GM18909 (cell line): ENCODE measurements at regions not wholly inside any gene's neighbourhood (a gene's known extent, or its start where the extent isn't known, plus 50 kb on each side); places are given as distances from the start of the nearest gene placed in this dataset.

ENCODE experiments used
- ATAC-seq: cut with Tn5 transposase; IDR thresholded peaks from one replicate; pipeline ENCODE4 v1.9.1; 2021; ENCODE audit warnings: mild to moderate bottlenecking; ENCODE audit not compliant: unreplicated experiment, poor library complexity

DNA sequence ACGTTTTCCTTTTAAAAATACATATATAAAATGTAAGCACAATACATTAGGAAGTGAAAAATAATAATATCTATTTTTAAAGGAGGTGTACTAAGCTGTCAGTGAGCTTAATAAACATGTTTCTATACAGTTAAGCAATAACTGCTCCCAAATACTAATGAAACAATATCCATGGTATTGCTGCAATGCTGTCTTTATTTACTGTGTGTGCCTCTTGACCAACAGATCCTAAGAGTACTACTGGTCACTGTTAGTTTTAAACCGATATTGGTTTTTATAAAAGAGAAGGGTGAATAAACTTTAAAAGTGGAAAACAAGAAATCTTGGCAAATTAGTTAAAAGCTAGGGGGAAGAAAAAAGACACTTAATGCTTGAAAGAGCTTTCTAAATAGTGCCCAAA is 1029.0 kb downstream of the FSTL5 start:
- ATAC-seq: no peak

DNA sequence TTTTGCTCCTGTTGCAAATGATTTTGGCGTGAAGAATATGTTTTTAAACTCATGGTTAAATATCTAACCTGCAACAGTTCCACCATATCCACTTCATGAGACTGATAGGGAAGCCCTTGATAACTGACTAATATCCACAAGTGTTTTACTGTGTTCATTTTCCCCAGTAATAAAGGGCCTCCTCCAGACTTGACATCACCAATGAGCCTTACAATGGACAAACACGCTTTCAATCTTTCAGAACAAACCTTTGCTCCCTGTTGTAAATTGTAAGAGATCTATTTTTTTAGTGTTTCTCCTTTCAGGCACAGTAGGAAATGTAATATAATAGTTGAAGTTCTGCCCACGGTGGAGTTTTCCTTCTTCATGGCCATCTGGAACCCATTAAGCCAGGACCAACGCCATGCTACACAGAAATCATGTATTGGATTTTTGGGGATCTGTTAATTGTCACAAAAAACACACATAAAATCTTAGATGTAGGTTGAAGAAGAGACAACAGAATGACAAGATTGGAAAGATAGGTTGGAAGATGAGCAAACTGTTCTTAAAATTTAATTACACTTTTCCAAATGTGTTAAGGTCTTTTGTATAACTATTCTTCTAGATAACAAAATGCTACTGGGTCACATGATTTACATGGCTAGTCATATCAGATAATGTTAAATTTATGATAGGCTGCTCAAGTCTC is 1030.1 kb downstream of the FSTL5 start:
- peak; percentile 13 for ATAC-seq

DNA sequence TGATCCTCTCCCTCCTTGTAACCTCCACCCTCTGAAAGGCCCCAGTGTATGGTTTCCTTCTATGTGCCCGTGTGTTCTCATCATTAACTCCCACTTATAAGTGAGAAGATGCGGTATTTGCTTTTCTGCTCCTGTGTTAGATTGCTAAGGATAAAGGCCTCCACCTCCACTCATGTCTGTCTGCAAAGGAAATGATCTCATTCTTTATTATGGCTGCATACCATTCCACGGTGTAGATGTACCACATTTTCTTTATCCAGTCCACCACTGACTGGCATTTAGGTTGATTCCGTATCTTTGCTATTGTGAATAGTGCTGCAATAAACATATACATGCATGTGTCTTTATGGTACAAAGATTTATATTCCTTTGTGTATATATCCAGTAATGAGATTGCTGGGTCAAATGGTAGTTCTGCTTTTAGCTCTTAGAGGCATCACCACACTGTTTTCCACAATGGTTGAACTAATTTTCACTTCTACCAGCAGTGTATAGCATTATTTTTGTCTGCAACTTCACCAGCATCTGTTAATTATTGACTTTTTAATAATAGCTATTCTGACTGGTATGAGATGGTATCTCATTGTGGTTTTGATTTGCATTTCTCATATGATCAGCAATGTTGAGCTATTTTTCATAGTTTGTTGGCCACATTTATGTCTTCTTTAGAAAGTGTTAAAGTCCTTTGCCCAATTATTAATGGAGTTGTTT is 1030.9 kb downstream of the FSTL5 start:
- peak; percentile 98 for ATAC-seq

DNA sequence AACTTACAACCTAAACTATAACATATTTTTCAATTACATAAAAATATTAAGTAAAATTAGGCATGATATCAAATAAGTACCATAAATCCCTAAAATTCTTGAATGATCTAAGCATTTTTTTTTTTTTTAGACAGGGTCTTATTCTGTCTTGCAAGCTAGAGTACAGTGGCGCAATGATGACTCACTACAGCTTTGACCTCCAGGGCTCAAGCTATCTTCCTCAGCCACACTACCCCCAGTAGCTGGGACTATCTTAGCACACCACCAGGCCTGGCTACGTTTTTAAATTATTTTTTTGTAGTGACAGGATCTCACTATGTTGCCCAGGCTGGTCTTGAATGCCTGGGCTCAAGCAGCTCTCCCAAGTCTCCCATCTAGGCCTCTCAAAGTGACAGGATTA is 1042.3 kb downstream of the FSTL5 start:
- ATAC-seq: no peak

DNA sequence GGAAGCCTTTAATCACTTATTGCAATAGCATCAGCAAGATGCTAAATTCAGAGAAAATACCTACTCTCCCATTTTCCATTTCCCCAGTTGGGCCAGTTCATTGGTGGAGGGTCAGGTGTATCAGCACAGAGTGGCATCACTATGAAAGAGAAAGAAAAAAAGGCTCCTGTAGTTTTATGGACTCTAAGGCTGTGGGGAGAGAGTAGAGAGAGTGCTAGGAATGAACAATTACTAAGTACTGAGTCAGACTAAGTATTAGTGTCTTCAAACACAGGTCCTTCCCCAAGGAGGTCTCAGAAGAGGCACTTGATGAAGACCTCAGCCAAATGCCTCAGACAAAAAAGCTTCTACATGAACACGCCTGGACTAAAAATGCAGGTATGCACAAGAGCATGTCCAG is 1061.9 kb downstream of the FSTL5 start:
- no peak for ATAC-seq

DNA sequence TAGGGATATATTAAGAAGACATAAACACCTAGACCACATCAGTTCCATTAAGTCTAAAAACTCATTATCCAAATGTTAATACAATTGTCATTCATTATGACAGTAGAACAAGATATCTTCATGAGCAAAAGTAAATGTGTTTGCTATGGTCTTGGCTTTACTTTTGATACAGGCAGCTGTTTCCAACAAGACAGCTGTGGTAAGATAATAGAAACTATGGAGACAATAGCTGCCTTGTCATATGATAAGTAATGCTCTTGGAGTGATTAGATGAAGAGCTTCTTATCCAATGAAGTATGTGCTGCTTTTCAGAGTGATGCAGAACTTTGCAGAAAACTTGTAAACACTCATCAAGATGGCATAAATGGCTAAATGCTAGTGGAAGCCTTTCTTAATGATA is 1066.0 kb downstream of the FSTL5 start:
- no peak for ATAC-seq

DNA sequence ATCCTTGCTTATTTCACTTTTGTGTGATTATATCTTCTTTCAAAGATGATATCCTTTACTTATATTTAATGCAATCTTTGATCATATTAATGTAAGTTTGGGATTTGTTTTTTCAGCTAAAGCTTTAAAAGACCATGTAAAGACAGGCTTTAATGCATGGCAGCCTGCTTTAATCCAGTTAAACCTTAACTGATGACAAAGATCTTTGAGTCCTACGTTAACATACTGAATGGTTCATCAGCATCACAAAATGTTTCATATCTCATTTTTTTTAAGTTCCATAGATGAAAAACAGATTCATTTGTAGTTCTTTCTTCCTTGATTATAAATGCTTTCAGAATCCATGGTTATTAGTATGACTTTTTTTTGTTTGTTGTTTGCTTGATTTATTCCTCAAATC is 1102.8 kb downstream of the FSTL5 start:
- ATAC-seq: no peak
